DND-41 (cell line): ENCODE measurements at regions not wholly inside any gene's neighbourhood (a gene's known extent, or its start where the extent isn't known, plus 50 kb on each side); places are given as distances from the start of the nearest gene placed in this dataset.

Experiments used
- CTCF ChIP-seq: IDR thresholded peaks from 2 replicates; pipeline ENCODE4 v1.5.1; 2012; ENCODE audit warnings: borderline replicate concordance, low read length, moderate library complexity, mild to moderate bottlenecking; ENCODE audit not compliant: poor library complexity, severe bottlenecking; ENCODE audit errors: extremely low read depth
- EZH2 ChIP-seq: IDR thresholded peaks from 3 replicates; pipeline ENCODE4 v1.6.1; 2012; ENCODE audit warnings: borderline replicate concordance, low read depth, mild to moderate bottlenecking, moderate library complexity, low read length, inconsistent platforms; ENCODE audit not compliant: severe bottlenecking

- TF ChIP-seq CTCF (peak; percentile 78), EZH2 (no peak)
Observed at GRCh38 chr2:57497489-57498096, 549.0 kb upstream of the VRK2 start.
